ENCODE measurements at regions not wholly inside any gene's neighbourhood (a gene's known extent, or its start where the extent isn't known, plus 50 kb on each side); places are given as distances from the start of the nearest gene placed in this dataset.

DNA sequence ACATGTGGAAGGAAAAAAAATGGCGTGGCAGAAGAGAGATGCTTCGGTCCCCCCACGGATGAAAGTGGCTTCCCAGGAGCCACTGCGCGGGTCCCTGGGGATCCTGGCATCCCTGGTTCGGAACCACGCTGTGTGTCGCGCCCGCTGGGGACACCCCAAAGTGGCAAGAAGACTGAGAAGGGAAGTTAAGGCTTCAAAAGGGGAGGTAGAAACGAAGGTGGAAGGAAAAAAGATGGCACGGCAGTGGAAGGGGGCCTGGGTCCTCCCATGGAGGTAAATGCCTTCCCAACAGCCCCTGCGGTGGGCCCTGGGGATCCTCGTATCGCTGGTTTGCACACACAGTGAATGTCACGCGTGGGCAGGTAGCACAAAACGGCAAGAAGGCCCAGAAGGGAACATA lies 281.7 kb downstream of the ALG10 start:
- TF ChIP-seq, protein P1, sequence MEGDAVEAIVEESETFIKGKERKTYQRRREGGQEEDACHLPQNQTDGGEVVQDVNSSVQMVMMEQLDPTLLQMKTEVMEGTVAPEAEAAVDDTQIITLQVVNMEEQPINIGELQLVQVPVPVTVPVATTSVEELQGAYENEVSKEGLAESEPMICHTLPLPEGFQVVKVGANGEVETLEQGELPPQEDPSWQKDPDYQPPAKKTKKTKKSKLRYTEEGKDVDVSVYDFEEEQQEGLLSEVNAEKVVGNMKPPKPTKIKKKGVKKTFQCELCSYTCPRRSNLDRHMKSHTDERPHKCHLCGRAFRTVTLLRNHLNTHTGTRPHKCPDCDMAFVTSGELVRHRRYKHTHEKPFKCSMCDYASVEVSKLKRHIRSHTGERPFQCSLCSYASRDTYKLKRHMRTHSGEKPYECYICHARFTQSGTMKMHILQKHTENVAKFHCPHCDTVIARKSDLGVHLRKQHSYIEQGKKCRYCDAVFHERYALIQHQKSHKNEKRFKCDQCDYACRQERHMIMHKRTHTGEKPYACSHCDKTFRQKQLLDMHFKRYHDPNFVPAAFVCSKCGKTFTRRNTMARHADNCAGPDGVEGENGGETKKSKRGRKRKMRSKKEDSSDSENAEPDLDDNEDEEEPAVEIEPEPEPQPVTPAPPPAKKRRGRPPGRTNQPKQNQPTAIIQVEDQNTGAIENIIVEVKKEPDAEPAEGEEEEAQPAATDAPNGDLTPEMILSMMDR (tag by site-specific recombination; IDR thresholded peaks at IDR 0.05): no peak
- TF ChIP-seq, protein P2, sequence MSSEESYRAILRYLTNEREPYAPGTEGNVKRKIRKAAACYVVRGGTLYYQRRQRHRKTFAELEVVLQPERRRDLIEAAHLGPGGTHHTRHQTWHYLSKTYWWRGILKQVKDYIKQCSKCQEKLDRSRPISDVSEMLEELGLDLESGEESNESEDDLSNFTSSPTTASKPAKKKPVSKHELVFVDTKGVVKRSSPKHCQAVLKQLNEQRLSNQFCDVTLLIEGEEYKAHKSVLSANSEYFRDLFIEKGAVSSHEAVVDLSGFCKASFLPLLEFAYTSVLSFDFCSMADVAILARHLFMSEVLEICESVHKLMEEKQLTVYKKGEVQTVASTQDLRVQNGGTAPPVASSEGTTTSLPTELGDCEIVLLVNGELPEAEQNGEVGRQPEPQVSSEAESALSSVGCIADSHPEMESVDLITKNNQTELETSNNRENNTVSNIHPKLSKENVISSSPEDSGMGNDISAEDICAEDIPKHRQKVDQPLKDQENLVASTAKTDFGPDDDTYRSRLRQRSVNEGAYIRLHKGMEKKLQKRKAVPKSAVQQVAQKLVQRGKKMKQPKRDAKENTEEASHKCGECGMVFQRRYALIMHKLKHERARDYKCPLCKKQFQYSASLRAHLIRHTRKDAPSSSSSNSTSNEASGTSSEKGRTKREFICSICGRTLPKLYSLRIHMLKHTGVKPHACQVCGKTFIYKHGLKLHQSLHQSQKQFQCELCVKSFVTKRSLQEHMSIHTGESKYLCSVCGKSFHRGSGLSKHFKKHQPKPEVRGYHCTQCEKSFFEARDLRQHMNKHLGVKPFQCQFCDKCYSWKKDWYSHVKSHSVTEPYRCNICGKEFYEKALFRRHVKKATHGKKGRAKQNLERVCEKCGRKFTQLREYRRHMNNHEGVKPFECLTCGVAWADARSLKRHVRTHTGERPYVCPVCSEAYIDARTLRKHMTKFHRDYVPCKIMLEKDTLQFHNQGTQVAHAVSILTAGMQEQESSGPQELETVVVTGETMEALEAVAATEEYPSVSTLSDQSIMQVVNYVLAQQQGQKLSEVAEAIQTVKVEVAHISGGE (tag by site-specific recombination; conservative IDR thresholded peaks at IDR 0.05; ENCODE audit: low read depth): no peak
- TF ChIP-seq ZNF623 (tag by site-specific recombination; IDR thresholded peaks at IDR 0.05) (no peak), SALL2 (tag by site-specific recombination; IDR thresholded peaks at IDR 0.05; ENCODE audit: borderline replicate concordance) (no peak), ZNF239 (tag by site-specific recombination; IDR thresholded peaks at IDR 0.05) (no peak), MZF1 (tag by site-specific recombination; IDR thresholded peaks at IDR 0.05; ENCODE audit: borderline replicate concordance) (no peak), BCL11B (tag by site-specific recombination; IDR thresholded peaks at IDR 0.05; ENCODE audit: low read depth) (no peak), KLF7 (tag by site-specific recombination; IDR thresholded peaks at IDR 0.05; ENCODE audit: borderline replicate concordance) (no peak), ZBTB7A (tag by site-specific recombination; IDR thresholded peaks at IDR 0.05; ENCODE audit: low read depth) (no peak)
- TF ChIP-seq, protein P3, sequence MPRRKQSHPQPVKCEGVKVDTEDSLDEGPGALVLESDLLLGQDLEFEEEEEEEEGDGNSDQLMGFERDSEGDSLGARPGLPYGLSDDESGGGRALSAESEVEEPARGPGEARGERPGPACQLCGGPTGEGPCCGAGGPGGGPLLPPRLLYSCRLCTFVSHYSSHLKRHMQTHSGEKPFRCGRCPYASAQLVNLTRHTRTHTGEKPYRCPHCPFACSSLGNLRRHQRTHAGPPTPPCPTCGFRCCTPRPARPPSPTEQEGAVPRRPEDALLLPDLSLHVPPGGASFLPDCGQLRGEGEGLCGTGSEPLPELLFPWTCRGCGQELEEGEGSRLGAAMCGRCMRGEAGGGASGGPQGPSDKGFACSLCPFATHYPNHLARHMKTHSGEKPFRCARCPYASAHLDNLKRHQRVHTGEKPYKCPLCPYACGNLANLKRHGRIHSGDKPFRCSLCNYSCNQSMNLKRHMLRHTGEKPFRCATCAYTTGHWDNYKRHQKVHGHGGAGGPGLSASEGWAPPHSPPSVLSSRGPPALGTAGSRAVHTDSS (tag by site-specific recombination; IDR thresholded peaks at IDR 0.05): no peak
- TF ChIP-seq, protein P4, sequence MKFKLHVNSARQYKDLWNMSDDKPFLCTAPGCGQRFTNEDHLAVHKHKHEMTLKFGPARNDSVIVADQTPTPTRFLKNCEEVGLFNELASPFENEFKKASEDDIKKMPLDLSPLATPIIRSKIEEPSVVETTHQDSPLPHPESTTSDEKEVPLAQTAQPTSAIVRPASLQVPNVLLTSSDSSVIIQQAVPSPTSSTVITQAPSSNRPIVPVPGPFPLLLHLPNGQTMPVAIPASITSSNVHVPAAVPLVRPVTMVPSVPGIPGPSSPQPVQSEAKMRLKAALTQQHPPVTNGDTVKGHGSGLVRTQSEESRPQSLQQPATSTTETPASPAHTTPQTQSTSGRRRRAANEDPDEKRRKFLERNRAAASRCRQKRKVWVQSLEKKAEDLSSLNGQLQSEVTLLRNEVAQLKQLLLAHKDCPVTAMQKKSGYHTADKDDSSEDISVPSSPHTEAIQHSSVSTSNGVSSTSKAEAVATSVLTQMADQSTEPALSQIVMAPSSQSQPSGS (tag by site-specific recombination; IDR thresholded peaks at IDR 0.05; ENCODE audit: low read depth): no peak
